HG03159 (cell line): ENCODE measurements at regions not wholly inside any gene's neighbourhood (a gene's known extent, or its start where the extent isn't known, plus 50 kb on each side); places are given as distances from the start of the nearest gene placed in this dataset.

Source experiments
- ATAC-seq: cut with Tn5 transposase; IDR thresholded peaks from one replicate; pipeline ENCODE4 v1.9.1; 2021; ENCODE audit warnings: mild to moderate bottlenecking, moderate library complexity; ENCODE audit not compliant: unreplicated experiment

DNA sequence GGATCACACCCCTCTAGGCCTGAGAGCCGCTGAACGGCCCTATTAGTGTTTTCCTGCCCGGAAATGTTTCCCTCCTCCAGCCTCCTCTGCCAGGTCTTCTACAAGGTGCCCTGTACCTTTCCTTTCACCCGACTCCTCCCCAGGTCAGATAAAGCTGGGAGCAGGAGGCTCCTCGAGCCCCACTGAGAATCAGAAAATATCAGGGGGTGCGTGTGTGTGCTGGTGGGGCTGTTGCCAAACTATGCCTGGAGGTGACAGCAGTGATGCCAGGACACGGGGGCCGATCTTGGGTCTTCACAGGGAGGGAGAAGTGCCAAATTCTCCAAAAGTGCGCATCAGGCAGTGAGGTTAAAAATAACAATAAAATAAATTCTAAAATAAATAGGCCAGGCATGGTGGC, 222.8 kb upstream of the RREB1 start:
- no peak for ATAC-seq

DNA sequence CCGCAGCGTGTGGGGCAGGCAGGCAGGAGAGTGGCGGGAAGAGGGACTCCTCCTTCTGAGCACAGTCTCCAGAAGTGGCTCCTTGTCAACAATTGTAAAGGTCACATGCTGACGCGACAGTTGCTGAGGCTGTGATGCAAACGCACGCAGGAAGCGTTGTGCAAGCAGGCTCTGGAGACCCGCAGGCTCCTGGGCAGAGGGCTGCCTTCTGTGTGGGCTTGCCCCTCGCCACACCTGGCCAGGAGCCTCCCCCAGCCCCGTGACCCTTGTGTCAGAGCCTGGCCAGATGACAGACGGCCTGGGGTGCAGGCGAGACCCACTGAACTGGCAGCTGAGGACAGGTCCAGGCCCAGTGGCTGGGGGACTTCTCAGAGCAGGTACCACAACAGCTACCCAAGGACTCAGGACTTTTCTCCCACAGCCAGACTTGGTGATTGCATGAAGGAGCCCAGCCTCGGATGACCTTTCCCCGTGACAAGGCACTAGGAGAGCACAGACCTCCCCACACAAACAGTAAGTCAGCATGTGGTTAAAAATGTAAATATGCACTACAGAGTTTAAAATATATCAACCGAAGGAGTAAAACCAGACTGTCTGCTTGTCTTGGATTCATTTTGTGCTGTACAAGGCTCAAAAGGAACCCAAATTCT, 222.1 kb upstream of the RREB1 start:
- no peak for ATAC-seq

DNA sequence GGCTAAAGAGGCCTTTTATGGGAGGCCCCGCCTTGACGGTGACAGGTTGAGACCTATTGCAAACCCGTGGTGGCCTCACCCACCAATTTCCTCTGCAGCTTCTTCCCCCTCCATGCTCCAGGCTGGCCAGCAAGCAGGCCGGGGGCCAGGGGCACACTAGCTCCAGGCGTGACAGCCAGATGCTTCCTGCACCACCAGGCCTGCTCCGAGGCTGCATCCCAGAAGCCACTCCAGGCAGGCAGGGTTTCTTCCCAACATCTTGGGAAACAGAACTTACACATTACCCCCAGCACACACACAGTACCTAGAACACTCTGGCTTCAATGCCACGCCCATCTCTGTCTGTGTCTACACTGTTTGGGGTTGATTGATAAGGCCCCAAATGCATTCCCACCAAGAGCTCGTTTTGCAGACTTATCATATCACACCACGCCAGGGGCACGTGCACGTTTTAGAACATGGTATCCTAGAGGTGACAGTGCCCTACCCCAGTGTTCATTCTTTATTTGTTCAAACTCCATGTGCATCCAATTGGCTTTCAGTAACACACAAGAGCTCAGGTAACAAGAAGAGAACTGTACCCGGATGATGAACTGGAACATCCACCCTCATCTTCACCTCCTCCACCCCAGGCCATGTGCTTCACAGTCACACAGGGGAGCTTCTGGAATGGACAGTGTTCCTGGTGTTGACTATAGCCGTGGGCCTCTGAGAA, 221.4 kb upstream of the RREB1 start:
- no peak for ATAC-seq

DNA sequence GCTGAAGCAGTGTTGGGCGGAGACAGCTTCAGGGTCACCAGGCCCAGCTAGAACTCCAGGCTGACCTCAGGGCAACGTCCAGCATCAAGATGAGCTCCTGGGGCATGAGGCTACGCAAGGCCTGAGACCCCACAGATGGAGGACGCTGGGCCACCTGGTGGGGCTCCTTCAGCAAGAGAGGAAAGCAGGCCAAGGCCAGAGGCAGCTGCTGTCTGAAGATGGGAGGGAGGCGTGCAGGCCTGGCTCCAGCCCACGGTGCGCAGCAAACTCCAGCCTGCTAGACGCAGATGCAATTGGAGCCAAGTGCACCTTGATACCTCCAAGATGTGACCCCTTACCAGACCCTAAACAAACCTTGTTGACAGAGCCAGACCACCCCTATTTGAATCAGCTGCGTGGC, 220.9 kb upstream of the RREB1 start:
- ATAC-seq: no peak

DNA sequence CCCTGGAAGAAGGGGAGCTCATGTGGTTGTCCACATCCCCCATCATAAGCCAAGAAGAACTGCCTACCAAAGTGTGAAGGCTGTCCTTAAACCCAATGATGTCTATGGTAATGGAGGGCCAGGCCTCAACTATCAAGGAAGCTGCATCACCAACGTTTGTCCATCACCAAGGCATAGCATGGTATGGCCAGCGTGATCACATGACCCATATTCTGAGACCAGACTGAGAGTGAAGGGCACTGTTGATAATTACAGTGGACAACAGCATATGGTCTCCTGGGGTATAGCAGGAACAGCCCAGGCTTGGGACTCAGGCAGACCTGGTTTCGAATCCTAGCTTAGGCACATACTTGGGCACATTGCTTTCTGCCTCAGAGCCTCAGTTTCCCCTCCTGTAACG, 218.2 kb upstream of the RREB1 start:
- no peak for ATAC-seq

DNA sequence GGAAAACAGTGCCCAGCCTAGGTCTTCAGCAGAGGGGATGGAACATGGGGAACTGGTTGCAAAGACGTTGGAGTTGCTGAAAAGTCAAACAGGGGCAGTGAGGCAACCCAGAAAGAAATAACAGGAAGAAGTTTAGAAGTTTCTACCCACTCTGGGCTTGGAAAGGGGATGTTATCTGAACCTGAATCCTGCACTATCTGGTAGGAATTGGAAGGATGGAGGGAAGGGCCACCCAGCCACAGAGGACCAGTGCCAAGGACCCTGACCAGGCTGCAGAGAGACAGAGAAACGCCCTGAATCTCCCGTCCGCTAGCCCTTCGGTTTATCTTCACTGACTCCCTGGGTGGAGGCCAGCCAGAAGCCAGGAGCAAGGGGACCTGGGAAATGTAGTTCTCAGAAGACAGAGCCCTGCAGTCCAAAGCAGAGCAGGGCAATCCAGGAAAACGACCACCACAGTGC, 217.3 kb upstream of the RREB1 start:
- no peak for ATAC-seq

DNA sequence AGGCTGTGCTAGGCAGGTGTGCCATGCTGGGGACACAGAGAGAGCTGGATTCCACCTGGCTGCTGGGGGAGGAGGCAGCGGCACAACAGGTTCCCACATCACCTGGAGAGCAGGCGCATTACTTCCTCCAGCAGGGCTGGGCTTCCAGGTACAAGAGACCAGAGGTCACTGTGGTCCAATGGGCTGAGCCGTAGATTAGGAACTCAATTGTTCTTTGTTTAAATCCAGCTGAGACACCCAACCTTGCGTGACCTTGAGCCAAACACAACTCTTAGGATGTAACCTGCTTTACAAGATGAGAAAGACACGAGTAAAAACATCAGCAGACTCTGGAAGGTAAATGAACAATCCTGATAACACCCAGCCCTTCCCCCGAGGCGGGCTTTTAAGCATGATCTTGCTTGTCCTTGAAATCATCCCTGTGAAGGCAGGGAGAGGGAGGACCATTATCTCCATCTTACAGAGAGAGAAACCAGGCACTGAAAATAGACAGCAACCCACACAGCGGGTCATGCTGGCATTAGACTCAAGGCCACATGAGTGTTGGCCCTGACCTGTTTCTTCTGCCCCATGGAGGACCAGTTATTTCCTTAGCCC, 216.5 kb upstream of the RREB1 start:
- ATAC-seq: no peak

DNA sequence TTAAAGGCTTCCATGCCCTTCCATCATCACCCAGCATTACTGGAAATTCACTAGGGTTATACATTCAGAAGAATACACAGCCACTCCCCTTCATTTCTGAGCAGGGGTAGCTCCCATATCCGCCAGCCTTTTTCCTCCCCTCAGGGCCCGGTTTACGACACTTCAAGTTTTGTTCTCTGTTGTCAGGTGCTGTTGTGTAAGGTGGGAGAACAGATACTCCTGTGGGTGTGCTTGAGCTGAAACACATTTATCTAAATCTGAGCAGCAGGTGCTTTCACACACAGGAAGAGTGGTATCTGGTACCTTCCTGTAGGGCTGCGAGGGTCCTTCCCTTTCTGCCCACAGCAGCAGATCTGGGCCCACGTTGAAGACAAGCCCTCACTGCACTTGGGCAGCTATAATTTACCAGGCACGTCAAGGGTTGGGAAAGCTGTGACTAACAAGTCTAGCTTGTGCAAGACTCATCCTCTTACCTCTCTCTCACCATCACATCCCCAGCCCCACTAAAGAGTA, 215.8 kb upstream of the RREB1 start:
- ATAC-seq: no peak

DNA sequence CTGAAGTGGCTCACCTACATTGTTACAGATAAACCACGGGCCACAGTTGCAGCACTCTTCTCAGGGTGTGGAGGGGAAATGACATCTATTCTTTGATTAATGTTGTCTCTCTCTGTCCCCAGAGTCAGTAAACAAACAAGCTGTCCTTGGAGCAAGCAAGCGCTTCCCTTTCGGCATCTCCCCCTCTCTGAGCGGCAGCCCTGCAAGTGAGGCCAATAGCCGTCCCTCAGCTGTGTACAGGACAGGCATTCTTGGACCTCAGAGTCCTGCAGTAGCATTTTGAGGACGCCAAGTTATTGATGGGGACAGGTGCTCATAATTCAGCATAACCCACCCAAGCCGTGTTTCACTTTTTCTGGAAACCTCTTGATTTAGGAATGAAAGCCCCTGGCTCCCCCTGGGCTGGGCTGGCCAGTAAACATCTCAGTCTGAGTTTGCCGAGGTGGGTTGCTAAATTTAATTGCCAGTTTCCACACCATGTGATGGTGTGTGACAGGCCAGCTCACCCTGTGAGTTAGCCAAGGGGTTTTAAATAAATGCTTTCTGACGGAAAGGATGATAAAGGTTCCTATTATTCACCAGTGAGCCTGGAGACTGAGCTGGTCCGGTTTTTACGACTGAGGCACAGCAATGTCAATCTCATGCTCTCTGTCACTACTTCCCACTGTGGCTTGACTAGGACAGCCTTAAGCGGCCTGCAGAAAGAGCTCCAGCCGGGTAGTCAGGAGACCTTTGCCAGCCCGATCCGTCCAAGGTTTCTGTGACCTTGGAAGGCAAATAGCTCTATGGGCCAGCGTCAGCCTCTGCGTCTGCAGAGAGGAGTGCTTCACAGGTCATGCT, 214.8 kb upstream of the RREB1 start:
- ATAC-seq: no peak

DNA sequence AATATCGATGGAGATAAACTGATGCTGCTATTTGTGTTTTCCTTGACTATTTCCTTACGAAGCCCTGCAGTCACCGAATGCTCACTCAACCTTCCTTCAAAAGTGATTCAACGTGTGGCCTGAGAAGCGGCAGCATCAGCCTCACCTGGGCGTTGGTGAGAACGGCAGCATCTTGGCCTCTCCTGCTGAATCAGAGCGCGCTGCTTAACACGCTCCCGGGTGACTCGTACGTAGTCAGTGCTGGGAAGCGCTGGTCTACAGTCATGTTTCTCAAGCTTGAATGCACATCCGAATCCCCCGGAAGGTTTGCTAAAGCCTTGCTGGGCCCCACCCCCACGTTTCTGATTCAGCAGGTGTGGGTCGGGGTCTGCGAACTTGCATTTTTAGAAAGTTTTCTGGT, 214.1 kb upstream of the RREB1 start:
- ATAC-seq: no peak

DNA sequence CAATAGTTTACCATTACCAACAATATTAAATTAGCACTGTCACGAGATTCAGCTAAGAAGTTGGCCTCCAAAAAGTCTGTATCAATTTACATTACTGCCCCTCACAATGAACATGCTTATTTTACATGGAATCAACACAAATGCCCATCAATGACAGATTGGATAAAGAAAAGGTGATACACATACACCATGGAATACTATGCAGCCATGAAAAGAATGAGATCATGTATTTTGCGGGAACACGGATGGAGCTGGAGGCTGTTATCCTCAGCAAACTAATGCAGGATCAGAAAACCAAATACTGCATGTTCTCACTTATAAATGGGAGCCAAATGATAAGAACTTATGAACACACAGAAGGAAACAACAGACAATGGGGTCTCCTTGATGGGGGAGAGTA, 211.8 kb upstream of the RREB1 start:
- ATAC-seq: no peak

DNA sequence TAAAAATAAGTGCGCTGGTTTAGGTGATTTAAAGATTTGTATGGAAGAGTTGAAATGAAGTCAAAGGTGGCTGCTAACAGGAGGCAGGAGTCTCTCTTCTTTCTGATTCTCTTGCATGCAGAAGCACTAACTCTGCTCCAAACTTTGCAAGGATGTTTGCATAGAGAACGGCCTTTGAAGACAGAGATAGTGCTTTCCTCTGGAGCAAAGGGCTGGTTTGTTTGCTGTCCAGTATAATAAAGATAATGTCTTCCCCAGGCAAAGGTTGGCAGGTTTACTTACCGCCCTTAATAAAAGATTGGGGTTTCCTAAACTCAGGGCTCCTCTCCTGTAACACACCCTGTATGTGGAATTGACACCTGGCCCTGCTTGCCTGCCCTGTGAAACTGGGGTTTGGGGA, 210.6 kb upstream of the RREB1 start:
- ATAC-seq: no peak

DNA sequence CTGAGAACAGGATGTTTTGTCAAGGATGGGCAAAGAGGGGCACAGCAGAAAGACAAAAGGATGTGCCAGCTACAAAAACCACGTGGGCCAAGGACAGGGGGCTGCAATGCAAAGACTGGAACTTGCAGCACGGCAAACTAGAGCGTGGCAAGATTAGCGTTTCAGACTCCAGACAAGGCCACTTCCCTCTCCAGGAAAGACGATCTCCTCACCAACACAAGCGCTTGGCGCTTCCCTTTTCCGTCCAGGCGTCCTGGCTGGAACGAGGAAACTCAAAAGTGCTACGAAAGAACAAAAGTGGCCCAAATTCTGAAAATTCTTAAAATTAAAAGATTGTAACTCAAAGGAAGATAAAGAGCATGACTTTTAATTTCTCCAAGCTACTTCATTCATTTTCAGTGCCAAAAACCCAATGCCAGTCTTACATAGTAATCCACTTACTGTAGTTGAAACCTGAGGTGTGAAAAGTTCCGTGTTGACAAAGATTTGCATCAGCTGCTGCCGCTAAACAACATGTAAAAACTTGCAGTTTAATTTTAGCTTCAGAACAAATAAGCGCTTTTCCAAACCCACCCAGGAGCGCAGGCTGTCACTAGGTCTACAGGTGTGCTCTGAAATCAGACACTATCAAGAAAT, 207.1 kb upstream of the RREB1 start:
- no peak for ATAC-seq

DNA sequence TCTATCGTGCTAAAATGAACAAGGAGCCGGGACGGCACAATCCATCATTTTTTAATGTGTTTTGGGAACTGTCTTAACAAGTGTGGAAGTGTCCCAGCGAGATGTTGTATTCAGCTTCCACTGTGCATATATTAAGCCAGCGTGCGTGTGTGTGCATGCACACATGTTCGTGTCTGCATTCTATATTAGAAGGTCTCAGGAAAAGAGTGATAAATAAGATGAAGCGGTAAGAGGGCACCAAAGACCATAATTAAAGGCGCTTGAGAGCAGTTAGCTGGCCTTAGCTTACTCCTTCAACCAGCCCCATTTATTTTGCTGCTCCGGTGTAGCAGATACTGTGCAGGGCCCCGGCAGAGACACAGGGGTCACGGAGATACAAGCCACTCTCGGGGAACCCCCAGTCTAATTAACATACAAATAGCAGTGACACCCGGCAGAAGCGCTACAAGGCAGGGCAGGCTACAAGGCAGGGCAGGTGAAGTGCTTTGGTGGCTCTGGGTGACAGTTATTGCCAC, 206.5 kb upstream of the RREB1 start:
- no peak for ATAC-seq

DNA sequence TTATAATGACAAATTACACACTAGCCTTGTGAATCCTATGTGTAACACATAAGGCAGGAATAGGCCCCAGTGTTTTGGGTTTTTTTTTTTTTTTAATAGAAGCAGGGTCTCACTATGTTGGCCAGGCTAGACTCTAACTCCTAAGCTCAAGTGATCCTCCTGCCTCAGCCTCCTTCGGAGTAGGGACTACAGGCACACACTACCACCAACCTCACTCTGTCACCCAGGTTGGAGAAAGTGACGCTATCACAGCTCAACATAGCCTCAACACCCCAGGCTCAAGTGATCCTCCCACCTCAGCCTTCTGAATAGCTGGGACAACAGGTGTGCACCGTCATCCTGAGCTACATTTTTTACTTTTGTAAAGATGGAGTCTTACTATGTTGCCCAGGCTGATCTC, 205.8 kb upstream of the RREB1 start:
- ATAC-seq: no peak

DNA sequence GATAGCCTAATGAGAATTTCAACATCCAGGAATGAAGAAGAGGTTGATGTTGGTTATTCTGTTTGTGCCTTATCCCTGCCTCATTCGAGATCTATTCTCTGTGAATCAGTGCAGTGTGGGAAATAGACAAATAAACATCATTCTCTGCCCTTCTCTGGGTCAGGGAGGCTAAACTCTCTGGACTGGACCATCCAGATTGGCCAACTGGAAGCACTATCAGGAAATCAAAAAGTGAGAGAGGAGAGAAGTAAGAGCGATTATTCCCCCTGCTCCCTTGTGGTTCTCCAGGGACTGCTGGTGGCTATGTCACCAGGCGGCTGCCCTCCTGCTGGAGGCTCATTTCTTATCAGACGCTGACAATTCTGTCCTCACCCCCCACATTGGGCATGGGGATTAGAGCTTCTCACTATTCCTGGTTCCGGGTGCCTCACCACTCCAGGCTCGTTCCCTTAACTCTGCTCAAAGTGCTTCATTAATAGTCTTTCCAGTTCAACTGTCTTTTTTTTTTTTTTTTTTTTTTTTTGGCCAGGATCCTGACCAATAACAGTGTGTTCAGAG, 201.7 kb upstream of the RREB1 start:
- no peak for ATAC-seq

DNA sequence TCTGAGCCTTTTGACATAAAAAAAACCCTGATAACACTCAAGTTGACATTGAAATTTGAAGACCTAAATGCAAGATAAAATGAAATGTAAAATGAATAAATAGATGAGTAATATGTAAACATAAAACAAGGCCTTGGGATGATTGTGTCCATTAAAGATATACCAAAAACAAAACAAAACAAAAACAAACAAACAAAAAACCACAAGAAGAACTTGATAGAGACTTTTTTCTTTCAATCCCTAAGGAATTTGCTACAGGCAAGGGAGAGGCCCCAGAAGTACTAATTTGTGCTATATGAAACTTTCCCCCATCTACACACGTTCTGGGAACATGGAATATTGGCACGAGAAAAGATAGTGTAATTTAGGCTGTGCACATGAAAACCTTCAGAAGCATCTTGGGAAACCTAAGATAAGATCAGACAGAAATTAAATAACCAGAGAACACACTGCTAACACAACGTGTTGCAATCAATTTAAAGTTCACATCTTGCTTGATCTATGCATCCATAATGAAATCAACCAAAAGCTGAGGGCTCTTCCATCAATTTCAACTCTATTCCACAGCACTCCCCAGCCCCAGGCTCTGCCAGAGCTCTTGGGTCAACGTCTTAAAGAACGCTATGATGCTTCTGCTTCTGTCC, 201.1 kb upstream of the RREB1 start:
- ATAC-seq: no peak

DNA sequence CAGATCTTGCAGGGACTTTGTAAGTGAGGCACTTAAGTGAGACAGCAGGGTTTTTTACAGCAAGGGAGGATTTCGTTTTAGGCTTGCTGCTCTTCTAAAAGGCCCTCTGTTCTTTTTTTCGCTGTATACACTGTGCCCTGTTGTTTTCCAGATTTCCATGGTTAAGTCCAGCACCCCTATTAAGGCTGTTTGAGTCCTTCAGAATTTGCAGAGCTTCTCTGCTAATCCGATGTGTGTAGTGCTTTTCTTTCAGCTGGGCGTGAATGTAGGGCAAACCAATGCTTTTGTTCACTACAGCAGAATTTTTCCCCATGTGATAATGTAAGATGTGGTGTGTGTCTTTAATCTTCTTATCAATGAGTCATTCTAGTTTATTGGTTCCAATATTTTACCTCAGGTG, 200.5 kb upstream of the RREB1 start:
- ATAC-seq: no peak

DNA sequence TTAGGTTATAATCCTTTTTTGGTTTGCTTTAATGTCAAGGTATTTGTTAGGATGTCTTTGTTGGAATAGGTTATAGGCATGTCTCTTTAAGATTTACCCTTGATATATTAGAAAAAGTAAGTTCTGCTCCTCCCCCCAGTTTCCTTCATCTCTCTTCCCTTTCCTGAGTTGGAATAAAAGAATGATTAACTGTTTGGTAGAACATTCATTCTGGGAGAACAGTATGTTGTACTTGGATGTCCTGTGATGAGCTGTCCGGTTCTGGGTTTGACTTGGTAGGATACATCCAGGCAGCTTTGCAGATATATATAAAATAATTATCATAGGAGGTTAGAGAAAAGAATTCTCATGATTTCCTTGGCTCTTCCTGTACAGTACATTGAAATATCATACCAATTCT, 199.6 kb upstream of the RREB1 start:
- no peak for ATAC-seq

DNA sequence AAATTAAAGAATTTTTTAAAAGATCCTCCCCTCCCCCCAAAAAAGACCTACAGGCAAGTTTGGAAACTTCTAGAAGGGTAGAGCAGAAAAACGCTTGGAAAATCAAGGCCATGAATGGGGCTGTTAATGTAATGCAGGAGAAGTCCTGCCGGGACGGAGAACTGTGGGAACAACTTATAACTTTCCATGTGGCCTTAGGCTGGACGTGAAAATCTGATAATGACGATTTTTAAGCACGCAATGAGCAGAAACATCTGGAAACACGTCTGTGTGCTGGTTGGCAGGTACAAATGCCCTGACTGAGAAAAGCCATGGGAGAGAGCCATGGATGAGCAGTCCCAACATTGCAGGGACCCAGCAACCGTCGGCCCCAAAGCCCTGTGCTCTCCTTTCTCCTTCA, 198.7 kb upstream of the RREB1 start:
- no peak for ATAC-seq
